ENCODE measurements at regions not wholly inside any gene's neighbourhood (a gene's known extent, or its start where the extent isn't known, plus 50 kb on each side); places are given as distances from the start of the nearest gene placed in this dataset.

GRCh38 chr18:68054669-68055068 lies 538.1 kb upstream of the DSEL start:
- no peak for ATAC-seq
- no peak overlapping the region for H3K27ac ChIP-seq (ENCODE audit: low read length)
- no peak overlapping the region for H3K4me3 ChIP-seq (ENCODE audit: low read length)
- H3K4me1 ChIP-seq (ENCODE audit: control insufficient read depth, insufficient read depth, low read length): no peaks in the 10 kb centered on the region
- H3K9me3 ChIP-seq (ENCODE audit: control insufficient read depth, low read length): no peaks in the 10 kb centered on the region
- 50% methylated on average over 1 of the region's 1 CpG for WGBS
- intact Hi-C loops (cut with DNase I): no loop called here
- no peaks in the 10 kb centered on the region for H3K27me3 ChIP-seq (ENCODE audit: control insufficient read depth, insufficient read depth)
- no peak for DNase-seq

DNA sequence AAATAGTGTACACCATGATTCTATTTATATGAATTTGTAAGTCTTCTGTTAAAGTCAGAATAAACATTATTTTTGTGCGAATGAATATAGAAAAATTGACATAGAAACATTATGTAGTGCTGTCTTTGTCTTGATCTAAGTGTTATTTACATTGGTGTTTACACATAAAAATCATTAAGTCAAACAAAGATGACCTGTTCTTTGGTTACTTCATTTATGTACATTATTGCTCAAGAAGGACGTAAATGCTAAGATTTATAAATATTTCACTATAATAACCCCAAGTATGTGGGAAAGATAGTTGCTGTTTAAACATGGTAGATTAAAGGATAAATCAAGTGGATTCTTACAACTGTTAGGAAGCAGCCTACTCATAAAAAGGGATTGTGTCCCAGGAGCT lies 536.8 kb upstream of the DSEL start:
- WGBS: 84% methylated on average over 2 of the region's 2 CpGs
- Histone ChIP-seq H3K4me3 (ENCODE audit: low read length) (no peak overlapping the region), H3K9me3 (ENCODE audit: control insufficient read depth, low read length) (no peaks in the 10 kb centered on the region), H3K4me1 (ENCODE audit: control insufficient read depth, insufficient read depth, low read length) (no peaks in the 10 kb centered on the region), H3K27ac (ENCODE audit: low read length) (no peak overlapping the region), H3K27me3 (ENCODE audit: control insufficient read depth, insufficient read depth) (no peaks in the 10 kb centered on the region)
- DNase-seq (no peak), ATAC-seq (no peak)
- intact Hi-C loops (cut with DNase I): no loop called here

- intact Hi-C loops (cut with DNase I): no loop called here
- no peak for ATAC-seq
- Histone ChIP-seq H3K27ac (ENCODE audit: low read length) (no peak overlapping the region), H3K27me3 (ENCODE audit: control insufficient read depth, insufficient read depth) (no peaks in the 10 kb centered on the region), H3K4me1 (ENCODE audit: control insufficient read depth, insufficient read depth, low read length) (no peaks in the 10 kb centered on the region), H3K4me3 (ENCODE audit: low read length) (no peak overlapping the region), H3K9me3 (ENCODE audit: control insufficient read depth, low read length) (no peaks in the 10 kb centered on the region)
- 80% methylated on average over 4 of the region's 4 CpGs for WGBS
- no peak for DNase-seq
Observed at GRCh38 chr18:68041327-68041726, 524.8 kb upstream of the DSEL start.

- H3K27me3 ChIP-seq (ENCODE audit: control insufficient read depth, insufficient read depth): no peaks in the 10 kb centered on the region
- intact Hi-C loops (cut with DNase I): no loop called here
- DNase-seq: no peak
Observed at GRCh38 chr18:68040198-68040597, 523.7 kb upstream of the DSEL start.

GRCh38 chr18:68035774-68036522 lies 519.4 kb upstream of the DSEL start:
- intact Hi-C loops (cut with DNase I): no loop called here
- Histone ChIP-seq H3K27me3 (ENCODE audit: control insufficient read depth, insufficient read depth) (no peaks in the 10 kb centered on the region), H3K4me3 (ENCODE audit: low read length) (no peak overlapping the region), H3K27ac (ENCODE audit: low read length) (no peak overlapping the region), H3K9me3 (ENCODE audit: control insufficient read depth, low read length) (no peaks in the 10 kb centered on the region), H3K4me1 (ENCODE audit: control insufficient read depth, insufficient read depth, low read length) (no peaks in the 10 kb centered on the region)
- 56% methylated on average over 8 of the region's 8 CpGs for WGBS
- DNase-seq: no peak
- no peak for ATAC-seq

More at GRCh38 chr18:68040198-68040597, 523.7 kb upstream of the DSEL start:
- WGBS: 62% methylated on average over 3 of the region's 3 CpGs
- Histone ChIP-seq H3K9me3 (ENCODE audit: control insufficient read depth, low read length) (no peaks in the 10 kb centered on the region), H3K4me1 (ENCODE audit: control insufficient read depth, insufficient read depth, low read length) (no peaks in the 10 kb centered on the region), H3K4me3 (ENCODE audit: low read length) (no peak overlapping the region), H3K27ac (ENCODE audit: low read length) (no peak overlapping the region)
- no peak for ATAC-seq

- Histone ChIP-seq H3K4me3 (ENCODE audit: low read length) (no peak overlapping the region), H3K9me3 (ENCODE audit: control insufficient read depth, low read length) (no peaks in the 10 kb centered on the region), H3K27ac (ENCODE audit: low read length) (no peak overlapping the region), H3K4me1 (ENCODE audit: control insufficient read depth, insufficient read depth, low read length) (no peaks in the 10 kb centered on the region), H3K27me3 (ENCODE audit: control insufficient read depth, insufficient read depth) (no peaks in the 10 kb centered on the region)
- intact Hi-C loops (cut with DNase I): no loop called here
- no peak for DNase-seq
- ATAC-seq: no peak
Observed at GRCh38 chr18:68034296-68034695, 517.8 kb upstream of the DSEL start.

DNA sequence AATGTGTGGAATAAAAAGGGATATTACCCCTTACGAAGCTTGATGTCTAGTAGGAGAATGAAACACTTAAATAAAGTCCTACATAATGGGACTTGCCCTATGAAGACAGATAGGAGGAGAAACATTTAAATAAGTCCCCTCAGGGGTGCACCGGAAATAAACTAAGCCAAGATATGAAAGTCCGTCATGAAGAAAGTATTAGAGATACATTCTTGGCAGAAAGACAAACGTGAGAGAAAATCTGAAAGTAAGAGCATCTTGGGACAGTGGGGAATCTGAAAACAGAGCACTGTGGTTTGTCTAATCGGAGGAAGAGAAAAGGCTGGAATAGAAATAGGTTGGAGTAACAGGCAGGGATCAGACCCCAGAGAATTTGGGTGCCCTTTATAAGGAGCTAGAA lies 516.9 kb upstream of the DSEL start:
- Histone ChIP-seq H3K9me3 (ENCODE audit: control insufficient read depth, low read length) (no peaks in the 10 kb centered on the region), H3K4me3 (ENCODE audit: low read length) (no peak overlapping the region), H3K27ac (ENCODE audit: low read length) (no peak overlapping the region), H3K4me1 (ENCODE audit: control insufficient read depth, insufficient read depth, low read length) (no peaks in the 10 kb centered on the region), H3K27me3 (ENCODE audit: control insufficient read depth, insufficient read depth) (no peaks in the 10 kb centered on the region)
- no peak for ATAC-seq
- no peak for DNase-seq
- intact Hi-C loops (cut with DNase I): no loop called here
- 43% methylated on average over 5 of the region's 5 CpGs for WGBS

- Histone ChIP-seq H3K27ac (ENCODE audit: low read length) (no peak overlapping the region), H3K27me3 (ENCODE audit: control insufficient read depth, insufficient read depth) (no peaks in the 10 kb centered on the region), H3K4me1 (ENCODE audit: control insufficient read depth, insufficient read depth, low read length) (no peaks in the 10 kb centered on the region), H3K9me3 (ENCODE audit: control insufficient read depth, low read length) (no peaks in the 10 kb centered on the region), H3K4me3 (ENCODE audit: low read length) (no peak overlapping the region)
- DNase-seq (no peak), ATAC-seq (peak; percentile 46 to 81)
- intact Hi-C loops (cut with DNase I): no loop called here
- WGBS: 61% methylated on average over 4 of the region's 4 CpGs
Observed at GRCh38 chr18:68024716-68025115, 508.2 kb upstream of the DSEL start.

- no peak overlapping the region for H3K4me3 ChIP-seq (ENCODE audit: low read length)
- no peaks in the 10 kb centered on the region for H3K27me3 ChIP-seq (ENCODE audit: control insufficient read depth, insufficient read depth)
- no peaks in the 10 kb centered on the region for H3K9me3 ChIP-seq (ENCODE audit: control insufficient read depth, low read length)
- 78% methylated on average over 8 of the region's 8 CpGs for WGBS
- H3K4me1 ChIP-seq (ENCODE audit: control insufficient read depth, insufficient read depth, low read length): no peaks in the 10 kb centered on the region
- H3K27ac ChIP-seq (ENCODE audit: low read length): no peak overlapping the region
- intact Hi-C loops (cut with DNase I): no loop called here
- DNase-seq (no peak), ATAC-seq (no peak)
Observed at GRCh38 chr18:68017385-68017784, 500.9 kb upstream of the DSEL start.

GRCh38 chr18:67997496-67997895 lies 481.0 kb upstream of the DSEL start:
- no peak for ATAC-seq
- Histone ChIP-seq H3K27me3 (ENCODE audit: control insufficient read depth, insufficient read depth) (no peaks in the 10 kb centered on the region), H3K4me3 (ENCODE audit: low read length) (no peak overlapping the region), H3K27ac (ENCODE audit: low read length) (no peak overlapping the region), H3K4me1 (ENCODE audit: control insufficient read depth, insufficient read depth, low read length) (no peaks in the 10 kb centered on the region), H3K9me3 (ENCODE audit: control insufficient read depth, low read length) (no peaks in the 10 kb centered on the region)
- intact Hi-C loops (cut with DNase I): no loop called here
- DNase-seq: no peak
- 69% methylated on average over 5 of the region's 5 CpGs for WGBS

DNA sequence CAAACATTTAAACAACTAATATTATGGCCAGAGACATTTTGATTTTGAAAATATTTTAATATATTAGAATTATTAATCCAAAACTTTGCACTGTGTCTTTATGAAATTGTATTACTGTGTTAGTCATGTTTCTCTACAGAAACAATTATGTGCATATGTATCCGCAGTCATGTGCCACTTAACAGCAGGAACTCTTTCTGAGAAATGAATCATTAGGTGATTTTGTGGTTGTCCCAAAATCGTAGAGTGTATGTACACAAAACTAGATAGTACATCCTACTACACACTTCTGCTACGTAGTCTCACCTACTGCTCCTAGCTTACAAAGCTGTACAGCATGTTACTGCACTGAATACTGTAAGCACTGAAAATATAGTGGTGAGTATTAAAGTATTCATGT lies 479.2 kb upstream of the DSEL start:
- no peak overlapping the region for H3K27ac ChIP-seq (ENCODE audit: low read length)
- no peak overlapping the region for H3K4me3 ChIP-seq (ENCODE audit: low read length)
- H3K9me3 ChIP-seq (ENCODE audit: control insufficient read depth, low read length): no peaks in the 10 kb centered on the region
- intact Hi-C loops (cut with DNase I): no loop called here
- ATAC-seq: no peak
- H3K27me3 ChIP-seq (ENCODE audit: control insufficient read depth, insufficient read depth): no peaks in the 10 kb centered on the region
- no peaks in the 10 kb centered on the region for H3K4me1 ChIP-seq (ENCODE audit: control insufficient read depth, insufficient read depth, low read length)
- WGBS: 76% methylated on average over 3 of the region's 3 CpGs
- DNase-seq: no peak

GRCh38 chr18:67980241-67980640 lies 463.7 kb upstream of the DSEL start:
- Histone ChIP-seq H3K27me3 (ENCODE audit: control insufficient read depth, insufficient read depth) (no peaks in the 10 kb centered on the region), H3K9me3 (ENCODE audit: control insufficient read depth, low read length) (no peaks in the 10 kb centered on the region), H3K4me3 (ENCODE audit: low read length) (no peak overlapping the region), H3K27ac (ENCODE audit: low read length) (no peak overlapping the region), H3K4me1 (ENCODE audit: control insufficient read depth, insufficient read depth, low read length) (no peaks in the 10 kb centered on the region)
- intact Hi-C loops (cut with DNase I): no loop called here
- WGBS: 64% methylated on average over 2 of the region's 2 CpGs
- no peak for ATAC-seq
- no peak for DNase-seq
